Inflammatory macrophage (primary cell): ENCODE measurements at regions not wholly inside any gene's neighbourhood (a gene's known extent, or its start where the extent isn't known, plus 50 kb on each side); places are given as distances from the start of the nearest gene placed in this dataset.
A peak's percentile ranks its signal among the peaks of the same experiment; 100 is the strongest.

ENCODE experiments used
- DNase-seq, 2 donors: peaks; one replicate each; pipeline ENCODE4 v3.0.0-alpha.2; 2020 to 2022

DNA sequence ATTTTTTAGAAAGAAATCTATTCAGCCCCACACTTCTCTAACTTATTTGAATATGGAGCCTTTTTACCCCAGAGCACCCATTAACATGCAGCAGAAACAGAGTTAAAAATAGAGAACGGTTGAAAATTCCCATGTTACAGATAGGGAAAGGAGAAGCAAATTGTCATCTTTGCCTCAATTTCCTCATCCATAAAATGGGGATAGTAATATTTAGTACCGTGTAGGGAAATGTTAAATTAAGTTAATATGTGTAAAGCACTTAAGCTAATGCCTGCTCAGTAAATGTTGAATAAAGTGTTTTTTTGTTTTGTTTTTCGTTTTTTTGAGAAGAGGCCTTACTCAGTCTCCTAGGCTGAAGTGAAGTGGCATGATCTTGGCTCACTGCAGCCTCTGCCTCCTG lies 50.3 kb downstream of the NAV1 start:
- no peak for DNase-seq

DNA sequence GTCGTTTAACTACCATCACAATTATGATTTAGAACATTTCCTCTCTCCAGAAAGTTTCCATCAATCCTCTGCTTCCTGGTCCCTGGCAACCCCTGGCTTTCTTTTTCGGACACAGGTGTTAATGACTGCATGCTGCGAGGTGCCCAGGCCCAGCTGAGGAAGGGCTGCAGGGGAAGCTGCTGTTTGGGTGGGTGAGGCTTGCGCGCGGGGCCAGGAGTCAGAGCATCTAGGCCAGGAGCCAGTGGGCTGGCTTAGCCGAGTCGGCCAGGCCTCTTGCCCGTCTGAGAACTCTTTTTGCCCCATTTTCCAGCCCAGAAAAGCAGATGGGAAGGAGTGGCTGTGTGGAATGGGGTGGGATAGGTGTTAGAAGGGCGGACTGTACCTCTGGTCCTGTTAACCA lies 51.5 kb downstream of the NAV1 start:
- no peak for DNase-seq

DNA sequence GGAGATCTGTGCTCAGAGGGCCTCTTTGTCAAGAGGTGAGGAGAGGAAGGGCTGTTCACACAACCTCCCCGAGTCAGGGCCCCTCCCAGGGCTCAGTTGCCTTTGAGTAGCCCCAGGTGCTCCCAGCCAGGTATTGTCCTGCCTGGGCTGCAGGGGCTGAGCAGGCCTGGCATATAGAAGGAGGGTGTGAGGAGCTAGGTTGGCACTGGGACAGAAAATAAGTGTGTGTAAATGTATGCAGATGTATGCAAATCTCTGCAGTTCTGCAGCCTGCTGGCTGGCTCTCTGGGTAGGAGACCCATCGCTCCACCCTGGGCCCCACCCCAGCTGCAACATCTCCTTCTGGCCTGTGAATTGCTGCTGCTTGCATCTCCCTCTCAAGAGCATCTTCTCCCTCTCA lies 52.4 kb downstream of the NAV1 start:
- no peak for DNase-seq

- DNase-seq: no peak
These were observed 53.1 kb downstream of the NAV1 start for GRCh38 chr1:201591981-201592380.

GRCh38 chr1:201593200-201593921 lies 54.4 kb downstream of the NAV1 start:
- peak; percentile 70 to 77 for DNase-seq

DNA sequence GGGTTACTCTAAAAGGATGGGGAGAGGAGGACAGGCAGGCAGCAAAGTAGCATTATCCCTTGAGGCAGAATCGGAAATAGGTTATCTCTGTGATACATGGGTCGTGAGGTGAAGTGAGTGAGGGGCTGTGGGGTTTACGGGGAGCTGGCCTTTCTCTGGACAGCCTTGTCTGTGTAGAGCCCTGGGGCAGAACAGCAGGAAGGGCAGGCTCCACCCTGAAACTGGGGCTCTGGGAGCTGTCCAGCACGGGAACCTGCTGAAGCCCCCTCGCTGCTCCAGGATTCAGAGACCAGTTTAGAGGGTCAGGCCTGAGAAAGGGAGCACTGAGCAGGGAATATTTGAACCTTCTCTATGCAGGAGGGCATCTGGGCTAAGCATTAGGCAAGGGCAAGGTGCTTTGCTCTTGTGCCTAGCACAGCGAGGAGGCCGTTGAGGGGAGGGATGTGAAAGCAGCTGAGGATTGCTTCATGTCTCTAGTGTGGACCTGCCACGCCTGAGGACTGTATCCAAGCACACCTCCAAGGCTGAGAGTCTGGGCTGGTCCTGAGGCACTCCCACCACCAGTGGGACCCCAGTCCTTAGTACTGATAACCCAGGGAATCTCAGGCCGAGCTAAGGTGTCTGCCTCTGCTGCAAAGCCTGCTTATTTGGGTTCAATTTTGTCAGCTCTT lies 55.8 kb downstream of the NAV1 start:
- DNase-seq: no peak

- no peak for DNase-seq
These were observed 56.5 kb downstream of the NAV1 start for GRCh38 chr1:201595381-201595780.

GRCh38 chr1:201596101-201596868 lies 57.4 kb downstream of the NAV1 start:
- no peak for DNase-seq

DNA sequence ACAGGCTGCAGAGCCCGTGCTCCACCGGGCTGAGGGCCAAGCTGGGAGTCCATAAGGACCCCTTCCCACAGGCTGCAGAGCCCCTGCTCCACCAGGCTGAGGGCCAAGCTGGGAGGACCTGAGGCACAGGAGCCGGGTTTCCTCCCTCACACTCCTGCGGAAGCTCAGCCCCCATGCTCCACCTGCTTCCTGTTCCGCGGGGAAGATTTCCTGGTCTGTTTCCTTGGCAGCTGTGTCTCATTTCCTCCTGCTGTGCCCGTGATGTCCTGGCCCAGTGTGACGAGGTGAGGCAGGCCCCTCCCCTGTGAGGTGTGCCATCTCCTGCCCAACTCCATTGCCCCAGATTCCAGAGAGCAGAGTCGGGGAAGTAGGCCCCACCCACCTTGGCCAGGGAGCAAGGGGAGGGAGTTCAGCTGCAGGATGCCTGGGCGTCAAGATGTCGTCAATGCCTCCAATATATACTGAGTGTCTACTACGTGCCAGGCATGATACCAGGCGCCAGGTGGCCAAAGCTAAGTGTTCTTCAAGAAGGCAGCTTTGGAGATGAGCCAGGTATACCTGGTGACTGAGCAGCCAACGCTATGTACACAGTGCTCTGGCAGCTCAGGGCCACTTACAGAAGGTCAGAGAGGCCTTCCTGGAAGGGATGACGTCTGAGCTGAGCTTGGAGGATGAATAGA lies 58.8 kb downstream of the NAV1 start:
- no peak for DNase-seq

- no peak for DNase-seq
These were observed 59.5 kb downstream of the NAV1 start for GRCh38 chr1:201598396-201598795.

DNA sequence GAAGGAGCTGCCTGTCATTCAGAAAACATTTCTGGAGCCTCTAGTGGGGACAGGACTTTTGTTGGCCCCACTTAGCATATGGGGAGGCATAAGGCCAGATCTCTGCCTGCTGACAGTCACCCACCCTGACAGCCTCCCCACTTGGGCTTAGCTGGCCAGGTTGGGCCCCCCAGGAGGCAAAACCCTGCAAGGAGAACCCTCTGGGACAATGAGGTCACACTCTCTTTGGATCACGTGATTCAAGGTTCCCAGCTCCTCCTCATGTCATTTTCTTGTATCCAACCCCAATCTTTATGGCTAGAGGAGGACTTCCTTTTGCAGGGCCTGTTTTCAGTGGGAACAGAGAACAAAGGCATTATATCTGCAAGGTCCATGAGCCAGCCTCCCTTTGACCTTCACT lies 60.0 kb downstream of the NAV1 start:
- DNase-seq: no peak

GRCh38 chr1:201599548-201599947 lies 60.6 kb downstream of the NAV1 start:
- DNase-seq: no peak

- DNase-seq: no peak
These were observed 63.7 kb downstream of the NAV1 start for GRCh38 chr1:201602413-201603265.

DNA sequence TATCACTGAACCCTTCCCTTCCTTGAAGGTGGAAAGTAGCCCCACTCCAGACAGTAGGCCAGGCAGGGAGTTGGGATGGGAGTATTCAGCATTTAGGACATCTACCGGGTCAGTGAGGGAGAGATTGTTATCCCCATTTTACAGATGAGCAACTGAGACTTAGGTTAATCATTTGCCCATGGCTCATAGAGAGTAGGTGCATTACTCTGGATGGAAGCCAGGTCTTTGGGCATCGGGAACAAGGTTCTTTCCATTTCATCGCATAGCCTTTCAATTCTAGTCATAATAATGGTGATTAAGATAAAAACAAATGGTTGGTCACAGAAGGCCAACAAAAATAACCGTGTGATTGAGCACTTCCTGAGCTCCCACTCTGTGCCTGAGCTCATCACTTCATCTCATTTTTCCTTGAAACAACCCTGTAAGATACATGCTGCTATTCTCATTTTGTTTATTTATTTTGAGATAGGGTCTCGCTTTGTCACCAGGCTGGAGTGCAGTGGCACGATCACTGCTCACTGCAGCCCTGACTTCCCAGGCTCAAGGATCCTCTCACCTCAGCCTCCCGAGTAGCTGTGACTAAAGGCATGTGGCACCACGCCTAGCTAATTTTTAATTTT lies 64.8 kb downstream of the NAV1 start:
- DNase-seq: no peak

DNA sequence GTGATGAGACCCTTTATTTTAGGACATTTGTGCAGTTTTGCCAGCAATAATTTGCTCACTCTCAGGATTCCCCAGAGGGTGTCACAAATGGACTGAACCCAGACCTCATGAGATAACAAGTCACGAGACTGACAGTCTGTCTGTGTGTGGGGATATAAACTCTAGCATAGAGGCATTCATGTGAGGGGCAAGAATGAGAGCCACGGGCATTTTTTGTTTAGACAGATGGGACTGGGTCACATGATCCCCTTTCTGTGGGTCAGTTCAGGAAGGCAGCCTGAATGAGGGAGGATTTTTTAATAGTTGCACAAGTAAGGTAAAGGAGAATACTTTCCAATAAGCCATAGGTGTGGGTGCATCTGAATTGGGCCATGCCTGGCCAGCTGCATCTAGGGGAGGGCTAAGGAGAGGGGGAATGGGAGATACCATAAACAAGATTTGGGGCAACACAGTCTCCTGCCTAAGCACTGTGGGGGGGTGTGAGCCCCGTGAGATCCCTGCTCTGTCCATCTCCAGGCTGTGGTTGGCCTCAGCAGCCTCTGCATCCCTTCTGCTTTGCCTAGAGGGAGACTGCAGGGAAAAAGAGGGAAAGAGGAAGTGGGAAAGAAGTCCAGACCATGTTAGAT lies 66.6 kb downstream of the NAV1 start:
- no peak for DNase-seq

GRCh38 chr1:201606096-201606495 lies 67.2 kb downstream of the NAV1 start:
- DNase-seq: no peak

- DNase-seq: no peak
These were observed 67.7 kb downstream of the NAV1 start for GRCh38 chr1:201606623-201607022.

DNA sequence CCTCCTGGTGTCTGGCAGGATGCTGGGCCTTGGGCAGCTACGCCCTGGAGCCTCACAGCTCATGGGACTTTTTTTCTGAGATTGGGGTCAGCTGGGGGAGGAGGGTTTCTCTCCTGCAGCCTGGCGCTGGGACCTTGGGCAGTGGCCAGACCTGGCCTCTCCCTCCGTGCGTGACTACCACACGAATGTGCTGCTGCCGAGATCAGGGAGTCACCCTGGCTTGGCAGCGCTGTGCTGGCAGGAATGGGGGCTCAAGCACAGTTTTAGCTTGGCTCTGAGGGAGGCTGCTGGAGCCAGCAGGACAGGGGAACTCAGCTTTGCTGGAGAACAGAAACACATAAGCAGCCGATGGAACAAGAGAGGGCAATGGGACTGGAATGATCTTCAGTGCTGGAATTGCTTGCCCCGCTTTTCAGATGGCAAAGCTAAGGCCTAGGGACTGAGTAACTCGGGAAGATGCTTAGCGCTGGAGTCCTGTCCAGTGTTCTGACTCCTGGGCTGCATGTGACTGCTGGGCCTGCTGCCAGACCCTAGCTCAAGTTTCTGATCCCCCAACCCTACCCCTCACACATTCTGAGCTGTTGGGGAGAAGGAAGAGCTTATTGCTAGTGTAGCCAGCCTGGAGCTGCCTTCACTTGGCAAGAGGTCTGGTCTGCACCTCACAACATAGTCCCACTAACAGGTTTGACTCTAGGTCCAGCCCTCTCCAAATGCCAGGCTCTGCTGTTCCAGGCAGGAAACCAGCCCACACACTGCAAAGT lies 69.9 kb downstream of the NAV1 start:
- DNase-seq: no peak

DNA sequence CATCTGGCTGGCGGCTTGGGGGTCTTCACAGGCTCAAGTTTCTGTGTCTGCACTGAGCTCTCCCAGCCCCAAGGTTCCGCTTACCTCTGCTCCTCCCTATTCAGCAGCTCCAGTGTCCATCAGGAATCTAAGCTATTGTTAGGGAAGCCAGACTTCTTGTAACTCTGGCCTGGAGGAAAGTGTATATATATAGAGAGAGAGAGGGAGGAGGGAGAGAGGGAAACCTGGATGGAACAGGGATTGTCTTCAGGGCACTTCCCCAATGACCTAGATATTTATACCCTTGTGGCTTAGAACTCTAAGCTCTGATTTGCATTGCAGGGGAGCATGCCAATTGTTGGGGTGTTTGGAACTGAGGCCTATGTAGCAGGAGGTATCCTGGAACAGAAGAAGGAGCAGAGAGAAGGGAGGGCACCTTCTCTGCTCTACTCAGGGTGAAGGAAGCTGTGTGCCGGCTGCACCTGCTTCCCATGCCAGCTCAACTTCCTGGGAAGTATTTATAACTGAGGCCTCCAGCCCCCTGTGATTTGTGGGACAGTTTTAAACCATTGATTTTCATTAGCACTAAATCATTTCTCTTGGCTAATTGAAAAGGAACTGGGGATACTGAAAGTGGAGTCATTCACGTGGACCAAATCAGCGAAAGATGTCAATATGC lies 70.9 kb downstream of the NAV1 start:
- no peak for DNase-seq

DNA sequence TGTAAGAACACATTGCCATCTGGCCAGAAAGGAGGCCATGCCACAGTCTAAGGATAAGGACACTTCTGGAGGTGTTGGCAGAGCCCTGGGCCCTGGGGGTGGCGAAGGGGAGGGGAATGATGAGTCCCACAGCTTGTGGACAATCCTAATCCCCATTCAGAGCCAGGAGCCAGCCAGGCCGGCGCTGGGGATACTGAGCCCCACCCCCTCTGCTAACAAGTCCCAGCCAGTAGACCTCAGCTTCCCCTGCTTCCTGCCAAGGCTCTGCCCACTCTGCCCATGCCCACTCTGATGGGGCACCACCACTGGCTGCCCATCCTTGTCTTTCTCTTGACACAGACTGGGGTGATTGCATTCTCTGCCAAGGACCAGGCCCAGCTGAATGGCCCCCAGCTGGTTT lies 71.9 kb downstream of the NAV1 start:
- DNase-seq: no peak
